ENCODE measurements at regions not wholly inside any gene's neighbourhood (a gene's known extent, or its start where the extent isn't known, plus 50 kb on each side); places are given as distances from the start of the nearest gene placed in this dataset.

DNA sequence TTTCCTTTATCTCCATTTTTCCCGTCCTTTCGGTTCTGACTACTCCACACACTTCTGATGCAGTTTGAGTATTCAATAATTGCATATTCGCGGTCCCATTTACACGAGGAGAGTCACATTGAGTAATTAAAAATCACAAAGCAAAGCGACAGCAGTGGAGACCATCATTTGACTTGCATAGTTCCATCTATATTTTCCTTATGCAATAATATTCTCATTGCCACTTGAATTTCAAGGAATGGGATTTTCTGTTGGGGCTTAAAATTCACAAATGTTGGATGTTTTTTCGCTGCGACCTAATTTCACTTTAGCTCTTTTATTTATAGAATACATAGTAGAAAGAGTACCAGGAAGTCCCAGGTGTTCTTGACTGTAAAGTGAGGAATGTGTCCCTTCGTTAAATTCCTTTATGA is 186.8 kb downstream of the ZEB2 start:
- DNase-seq: no peak

DNA sequence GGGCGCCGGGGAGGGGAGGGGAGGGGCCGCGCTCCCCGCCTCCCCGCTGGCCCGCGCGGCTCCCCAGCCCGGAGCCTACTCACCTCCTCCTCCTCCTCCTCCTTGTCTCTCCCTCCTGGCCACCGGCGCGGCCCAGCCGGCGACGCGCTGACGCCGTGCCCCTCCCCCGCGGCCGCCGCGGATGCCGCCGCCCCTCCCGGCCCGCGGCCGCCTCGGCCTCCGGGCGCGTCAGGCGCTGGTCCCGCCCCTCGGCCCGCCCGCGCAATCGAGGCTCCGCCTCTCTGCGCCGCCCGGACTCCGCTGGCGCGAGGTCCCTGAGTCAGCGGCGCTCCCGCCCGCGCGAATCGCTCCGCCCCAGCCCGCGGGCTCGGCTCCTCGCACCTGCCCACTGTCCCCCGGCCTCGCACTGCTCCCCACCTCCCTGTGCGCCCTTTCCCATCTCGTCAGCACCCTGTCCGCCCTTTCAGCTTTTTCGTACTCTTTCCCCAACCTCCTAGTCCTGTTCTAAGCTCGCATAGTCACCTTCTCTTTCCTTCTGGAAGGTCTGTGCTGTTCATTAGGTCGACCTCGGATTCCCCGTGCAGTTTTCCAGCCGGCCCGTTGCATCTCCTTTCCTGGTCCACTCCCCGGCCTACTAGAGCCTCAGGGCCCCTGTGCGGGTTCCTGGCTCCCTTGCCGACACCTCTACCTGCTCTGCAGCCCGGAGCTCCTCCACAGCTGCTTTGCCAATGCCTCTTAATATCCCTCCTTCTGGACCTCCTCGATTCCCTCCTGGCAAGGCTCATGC is 187.4 kb downstream of the ZEB2 start:
- DNase-seq: peak; percentile 86 to 89

DNA sequence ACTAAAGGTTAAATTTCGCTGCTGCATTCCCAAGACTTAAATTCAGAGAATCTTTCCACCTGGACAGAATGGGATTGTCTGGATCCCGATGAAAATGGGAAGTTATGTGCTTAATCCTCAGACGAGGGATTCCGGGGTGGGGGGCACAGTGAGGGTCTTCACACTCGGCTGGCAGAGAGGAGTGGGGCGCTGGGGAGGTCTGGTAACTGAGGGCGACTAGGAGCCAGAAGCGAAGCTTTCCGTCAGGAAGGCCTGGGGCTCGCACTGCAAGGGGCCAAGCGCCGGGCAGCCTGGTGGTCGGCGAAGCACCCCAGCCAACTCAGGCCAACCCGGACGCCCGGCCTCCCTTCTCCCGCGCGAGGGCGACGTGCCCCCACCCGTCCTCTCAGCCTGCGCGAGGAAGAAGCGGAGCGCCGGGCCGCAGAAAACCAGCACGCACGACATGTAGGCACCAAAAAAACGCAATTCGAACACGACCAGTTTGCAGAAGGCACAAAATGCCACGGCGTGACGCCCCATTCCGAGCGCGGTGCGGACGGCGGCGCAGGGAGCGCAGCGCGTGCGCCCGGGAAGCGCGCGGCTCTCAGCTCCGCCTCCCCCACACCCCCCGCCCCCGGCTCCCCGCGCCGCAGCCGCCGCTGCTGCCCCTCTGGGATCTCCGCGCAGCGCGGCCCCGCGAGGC is 188.1 kb downstream of the ZEB2 start:
- no peak for DNase-seq

DNA sequence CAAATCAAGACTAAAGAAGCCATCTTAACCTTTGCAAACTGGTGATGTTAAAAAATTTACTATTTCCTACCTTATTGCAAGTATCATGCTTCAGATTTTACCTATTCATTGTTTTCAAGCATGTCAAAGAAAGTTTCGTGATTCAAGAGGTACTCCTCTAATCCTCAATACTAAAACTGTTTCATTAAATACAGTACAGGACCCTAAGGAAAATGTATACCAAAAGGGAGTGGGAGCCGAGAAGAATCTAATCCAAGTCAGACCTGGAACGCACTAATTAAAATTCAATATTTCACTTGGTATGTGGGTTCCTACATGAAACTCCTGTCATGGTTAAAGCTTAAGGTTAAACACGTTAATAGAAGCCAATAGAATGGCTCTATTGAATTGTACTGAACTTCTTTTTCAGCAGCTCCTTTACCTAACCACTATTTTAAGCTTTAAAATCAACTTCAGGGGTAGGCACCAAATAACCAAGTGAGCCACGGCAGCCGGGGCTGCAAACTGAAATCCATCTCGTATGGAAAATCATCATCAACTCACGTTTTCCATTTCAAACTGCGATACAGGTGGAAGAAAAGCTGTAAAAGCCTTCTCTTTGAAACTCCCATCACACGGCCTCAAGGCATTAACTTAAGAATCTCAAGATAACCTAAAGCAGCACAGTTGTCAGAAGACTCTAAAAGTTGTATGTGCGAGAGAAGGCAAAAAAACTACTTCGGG is 188.8 kb downstream of the ZEB2 start:
- DNase-seq: peak; percentile 19 to 46

DNA sequence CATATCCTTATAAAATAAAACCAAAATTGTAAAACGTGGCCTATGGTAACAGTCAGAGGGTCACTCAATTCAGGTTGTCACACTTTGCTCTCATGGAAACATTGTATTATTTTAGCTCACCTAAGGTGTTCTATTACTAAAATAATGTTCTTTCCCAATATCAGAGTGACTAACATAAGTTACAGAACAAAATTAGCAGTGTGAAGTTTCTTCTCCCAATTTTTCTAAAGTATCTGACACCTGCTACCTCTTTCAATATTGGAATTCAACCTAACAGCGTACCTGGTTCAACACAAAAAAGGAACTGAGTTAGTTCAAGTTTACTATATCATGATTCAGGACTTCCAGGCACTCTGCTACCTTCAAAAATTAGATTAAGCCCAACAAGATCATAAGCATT is 190.4 kb downstream of the ZEB2 start:
- DNase-seq: no peak

DNA sequence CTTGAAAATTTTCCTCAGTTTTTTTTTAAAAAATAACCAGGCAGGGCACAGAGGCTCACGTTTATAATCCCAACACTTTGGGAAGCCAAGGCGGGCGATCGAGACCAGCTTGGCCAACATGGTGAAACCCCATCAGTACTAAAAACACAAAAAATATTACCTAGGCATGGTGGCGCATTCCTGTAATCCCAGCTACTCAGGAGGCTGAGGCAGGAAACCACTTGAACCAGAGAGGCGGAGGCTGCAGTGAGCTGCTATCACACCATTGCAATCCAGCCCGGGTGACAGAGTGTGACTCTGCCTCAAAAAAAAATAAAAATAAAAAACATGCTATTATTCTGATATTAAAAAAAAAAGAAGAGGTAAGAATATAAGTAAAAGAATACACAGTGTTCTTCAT is 191.0 kb downstream of the ZEB2 start:
- no peak for DNase-seq

DNA sequence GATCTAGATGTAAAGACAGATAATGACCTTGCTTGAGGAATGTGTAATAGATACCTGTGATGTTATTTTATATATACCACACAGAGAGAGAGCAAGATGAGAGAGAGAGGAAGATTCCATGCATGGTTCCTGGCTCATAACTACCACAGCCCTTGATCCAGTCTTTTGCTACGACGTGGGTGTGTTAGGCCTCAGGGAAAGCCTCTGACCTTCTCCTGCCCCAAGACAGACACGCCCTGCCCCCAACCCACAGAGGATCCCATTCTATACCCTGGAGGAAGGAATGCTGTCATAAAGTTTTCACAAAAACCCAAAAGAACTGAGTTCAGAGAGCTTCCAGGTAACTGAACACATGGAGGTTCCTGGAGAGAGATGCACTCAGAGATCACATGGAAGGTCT is 193.1 kb downstream of the ZEB2 start:
- no peak for DNase-seq

DNA sequence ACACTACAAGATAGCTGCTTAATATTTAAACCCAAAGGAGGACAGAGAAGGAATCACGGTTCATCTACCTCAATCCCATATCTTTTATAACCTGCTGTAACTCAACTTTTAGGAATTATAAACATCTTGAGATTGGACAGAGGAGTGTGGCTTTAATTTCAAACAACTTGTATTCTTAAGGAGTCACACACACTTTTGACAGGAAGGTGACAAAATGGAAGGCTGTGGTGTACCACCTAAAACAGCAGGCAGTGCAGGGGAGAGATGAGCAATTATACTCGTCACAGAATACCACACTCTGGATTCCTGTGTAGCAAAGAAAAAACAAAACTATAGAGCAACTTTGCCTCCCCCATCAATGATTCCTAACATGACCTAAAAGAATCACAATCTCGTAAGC is 194.8 kb downstream of the ZEB2 start:
- peak in 1 of 2 experiments; percentile 35 for DNase-seq

DNA sequence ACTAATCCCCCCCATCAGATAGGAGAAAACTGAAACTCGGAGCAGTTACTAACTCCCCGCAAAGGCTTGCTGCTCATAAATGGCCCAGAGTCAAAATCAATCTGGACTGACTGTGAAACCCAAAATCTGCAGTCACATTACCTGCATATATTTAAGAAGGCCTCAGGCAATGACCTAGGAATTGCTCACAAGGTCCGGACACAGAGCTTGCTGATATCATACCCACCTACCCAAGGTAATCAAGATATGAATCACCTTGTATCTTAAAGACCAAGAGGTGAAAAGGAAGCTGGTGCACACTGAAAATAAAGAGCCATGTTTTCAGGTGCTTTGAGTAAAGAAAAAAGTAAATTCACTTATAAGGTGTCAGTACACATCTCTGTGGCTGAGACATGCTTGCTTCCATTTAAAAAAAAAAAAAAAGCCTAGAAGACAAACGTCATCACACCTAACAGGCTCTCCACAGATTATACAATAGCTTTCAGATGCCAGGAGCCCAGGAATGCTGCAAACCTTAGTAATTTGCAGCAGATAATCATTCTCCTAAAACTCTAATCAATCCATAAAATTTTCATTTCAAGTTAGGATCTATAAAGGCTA is 195.4 kb downstream of the ZEB2 start:
- DNase-seq: peak in 1 of 2 experiments; percentile 10

DNA sequence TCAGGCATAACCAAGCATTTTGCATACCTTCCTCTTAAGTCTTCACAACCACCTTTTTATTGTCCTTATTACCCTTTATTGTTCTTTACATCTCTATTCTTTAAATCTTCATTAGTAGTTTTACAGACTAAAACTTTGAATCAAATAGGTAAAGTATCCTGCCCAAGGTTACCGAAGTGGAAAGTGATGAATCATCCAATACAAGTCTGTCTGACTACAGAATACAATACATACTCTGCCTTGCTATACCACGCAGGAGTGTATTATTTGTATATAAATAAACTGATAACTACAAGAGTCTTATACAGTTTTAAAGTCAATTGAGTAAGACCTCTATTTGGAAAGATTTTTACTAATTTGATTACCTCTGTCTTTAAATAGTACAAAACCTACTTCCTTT is 196.0 kb downstream of the ZEB2 start:
- DNase-seq: no peak

DNA sequence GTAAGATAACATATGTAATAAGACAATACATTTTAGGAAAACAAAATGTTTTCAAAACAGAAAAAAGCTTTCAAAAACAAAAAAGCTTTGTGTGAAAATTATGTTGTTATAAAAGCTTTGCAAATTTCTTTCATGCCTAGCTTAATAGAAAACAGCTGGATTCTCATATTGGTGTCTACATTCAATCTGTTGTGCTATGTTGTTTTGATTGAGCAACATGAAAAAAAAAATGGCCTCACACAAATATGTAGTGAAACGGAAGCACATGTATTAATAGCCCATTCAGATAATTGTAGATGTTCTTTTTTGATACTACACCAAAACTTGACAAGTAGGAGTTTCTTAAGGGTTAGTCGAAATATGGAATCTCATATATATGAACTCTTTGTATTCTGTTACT is 197.5 kb downstream of the ZEB2 start:
- DNase-seq: no peak

DNA sequence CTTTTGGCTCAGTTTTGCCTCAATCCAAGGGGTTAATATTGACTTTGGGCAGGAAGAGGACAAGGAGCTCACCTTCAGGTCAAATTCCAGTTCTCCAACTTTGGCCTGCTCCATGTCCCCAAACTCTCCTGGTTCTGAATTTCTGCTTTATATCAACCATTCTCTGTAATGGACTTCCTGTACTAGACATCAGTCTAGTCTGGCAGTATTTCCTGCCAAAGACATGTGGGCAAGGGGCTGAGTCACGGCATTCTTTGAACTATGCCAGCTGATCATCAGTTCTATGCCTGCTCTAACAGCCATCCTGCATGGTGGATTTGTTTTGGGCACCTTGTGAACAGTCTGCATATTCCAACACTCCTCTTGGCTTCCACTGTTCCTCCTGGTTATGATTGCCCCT is 199.4 kb downstream of the ZEB2 start:
- DNase-seq: peak; percentile 13 to 73

DNA sequence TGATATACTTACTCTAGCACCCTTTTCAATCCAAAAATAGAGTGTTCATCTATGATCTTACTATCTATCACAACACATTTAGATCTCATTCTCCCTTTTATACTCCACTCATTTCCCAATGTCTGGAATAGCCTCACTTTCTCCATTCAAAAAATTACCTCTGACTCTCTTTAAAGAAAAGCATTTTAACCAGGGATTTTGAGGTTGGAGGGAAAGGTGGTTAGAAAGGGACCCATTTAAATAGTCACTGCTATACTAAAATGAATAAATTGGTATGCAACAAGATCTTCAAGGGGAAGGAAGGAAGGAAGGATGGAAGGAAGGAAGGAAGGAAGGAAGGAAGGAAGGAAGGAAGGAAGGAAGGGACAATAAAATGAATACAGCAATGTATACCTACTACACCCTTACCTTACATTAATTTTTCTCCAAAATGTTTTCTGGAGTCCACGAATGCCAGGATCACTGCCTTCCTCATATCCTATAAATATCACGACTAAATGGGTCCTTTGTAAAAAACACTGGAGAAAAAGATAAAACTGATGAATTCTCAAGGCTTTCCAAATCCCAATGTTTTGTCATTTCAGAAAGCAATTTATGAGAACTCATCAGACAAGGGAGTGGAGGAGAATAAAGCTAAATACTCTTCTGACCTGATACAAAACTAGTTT is 202.7 kb downstream of the ZEB2 start:
- DNase-seq: no peak

DNA sequence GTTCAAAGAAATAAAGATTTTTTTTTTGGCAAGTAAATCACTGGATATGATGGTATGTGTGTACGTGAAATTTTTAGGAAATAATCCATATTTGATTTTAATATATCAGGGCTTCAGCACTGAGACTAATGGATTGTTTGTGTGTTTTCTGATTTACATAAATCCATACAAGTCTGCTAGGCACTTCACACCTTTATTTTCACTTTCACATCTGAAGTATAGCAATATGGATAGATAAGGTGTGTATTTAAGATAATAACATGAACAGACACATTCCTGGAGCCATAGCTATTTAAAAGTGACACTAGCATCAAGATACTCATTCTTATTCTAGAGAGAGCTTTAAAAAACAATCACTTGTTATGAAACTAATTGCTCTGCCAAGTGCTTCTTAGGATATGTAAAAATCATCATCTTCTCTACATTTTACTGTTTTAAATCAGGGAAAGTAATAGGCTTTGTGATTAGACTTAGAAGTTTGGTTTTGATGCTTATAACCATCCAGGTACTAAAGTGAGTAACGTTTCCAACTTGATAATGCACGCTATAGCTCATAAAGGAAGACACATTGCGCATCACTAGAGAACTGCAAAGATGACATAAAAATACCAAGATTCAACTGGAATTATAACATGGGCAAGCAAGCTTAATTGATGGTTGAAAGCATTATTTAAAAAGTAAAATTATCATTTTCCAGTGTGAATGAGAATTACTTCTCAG is 208.9 kb downstream of the ZEB2 start:
- DNase-seq: no peak

DNA sequence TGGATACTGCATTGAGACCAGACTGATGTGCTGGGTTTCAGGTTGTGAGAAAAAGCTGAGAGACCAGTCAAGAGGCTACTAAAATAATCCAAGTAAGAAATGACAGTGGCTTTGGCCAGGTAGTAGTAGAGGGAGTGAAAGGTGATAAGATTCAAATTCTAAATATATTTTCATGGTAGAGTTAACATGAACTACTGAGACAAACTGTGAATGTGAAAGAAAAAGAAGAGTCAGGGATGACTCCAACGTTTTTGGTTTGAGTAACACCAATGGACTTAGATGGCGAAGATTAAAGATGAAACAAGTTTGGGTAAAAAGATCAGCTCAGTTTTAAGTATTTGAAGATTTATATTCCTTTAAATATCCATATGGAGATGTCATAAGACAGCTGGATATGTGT is 209.4 kb downstream of the ZEB2 start:
- no peak for DNase-seq

DNA sequence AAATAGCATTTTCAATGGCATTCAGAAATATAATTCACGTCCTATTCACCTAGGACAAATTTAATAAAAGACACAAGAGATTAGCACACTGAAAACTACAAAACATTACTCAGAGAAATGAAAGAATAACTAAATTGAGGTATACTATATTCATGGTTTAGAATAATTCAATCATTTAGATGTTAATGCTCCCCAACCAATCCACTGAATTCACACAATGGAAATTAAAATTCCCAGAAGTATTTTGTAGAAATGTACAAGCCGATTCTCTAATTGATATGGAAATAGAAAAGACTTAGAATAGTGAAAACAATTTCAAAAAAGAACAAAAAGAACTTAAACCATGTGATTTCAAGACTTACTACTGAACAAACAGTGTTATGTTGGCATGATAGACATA is 212.2 kb downstream of the ZEB2 start:
- DNase-seq: no peak

DNA sequence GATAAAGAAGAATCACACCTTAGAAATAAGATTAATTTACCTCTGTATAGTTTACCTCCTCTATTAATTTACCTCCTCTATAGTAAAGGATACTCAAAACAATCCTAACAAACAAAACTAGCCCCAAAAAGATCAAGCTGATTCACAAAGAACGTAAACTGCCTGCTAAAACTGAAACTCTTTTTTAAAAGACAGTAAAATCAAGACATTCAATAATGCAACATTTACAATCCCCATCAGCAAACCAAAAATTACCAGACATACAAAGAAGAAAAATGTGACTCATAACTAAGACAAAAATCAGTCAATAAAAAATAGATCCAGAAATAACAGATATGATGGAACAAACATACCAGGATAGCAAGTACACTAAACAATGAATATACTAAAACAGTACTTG is 215.7 kb downstream of the ZEB2 start:
- no peak for DNase-seq

DNA sequence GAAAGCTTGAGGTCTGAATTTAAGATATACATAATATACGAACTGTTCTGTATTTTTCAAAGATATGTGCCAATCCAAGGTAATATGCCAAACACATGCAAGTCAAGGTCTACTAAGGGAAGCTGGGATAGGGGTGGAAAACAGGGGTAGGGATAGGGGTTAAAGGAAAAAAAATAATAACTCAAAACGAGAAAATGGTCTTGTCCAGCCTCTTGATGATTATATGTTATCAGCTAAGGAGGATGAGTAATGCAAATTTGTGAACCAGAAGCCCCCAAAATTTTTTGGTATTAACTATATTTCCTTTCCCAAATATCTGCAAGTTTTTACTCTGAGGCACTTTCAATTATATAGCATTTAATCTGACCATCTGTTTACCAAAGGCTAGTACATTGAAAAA is 219.3 kb downstream of the ZEB2 start:
- DNase-seq: no peak

DNA sequence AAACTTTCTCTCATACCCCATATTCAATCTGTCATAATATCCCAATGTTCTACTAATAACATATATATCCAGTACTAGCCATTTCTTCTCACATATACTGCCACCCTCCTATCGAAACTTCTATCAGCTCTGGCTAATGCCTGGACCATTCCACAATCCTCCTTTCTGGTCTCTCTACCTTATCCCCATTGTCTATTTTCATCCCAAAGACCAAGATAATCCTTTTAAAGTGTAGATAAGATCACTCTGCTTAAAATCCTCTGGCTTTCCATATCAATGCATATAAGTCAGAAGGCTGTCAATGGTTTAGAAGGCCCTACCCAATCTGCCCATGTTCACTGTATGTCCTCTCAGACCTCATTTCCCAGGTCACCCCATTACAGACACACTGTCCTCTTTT is 229.6 kb downstream of the ZEB2 start:
- no peak for DNase-seq

DNA sequence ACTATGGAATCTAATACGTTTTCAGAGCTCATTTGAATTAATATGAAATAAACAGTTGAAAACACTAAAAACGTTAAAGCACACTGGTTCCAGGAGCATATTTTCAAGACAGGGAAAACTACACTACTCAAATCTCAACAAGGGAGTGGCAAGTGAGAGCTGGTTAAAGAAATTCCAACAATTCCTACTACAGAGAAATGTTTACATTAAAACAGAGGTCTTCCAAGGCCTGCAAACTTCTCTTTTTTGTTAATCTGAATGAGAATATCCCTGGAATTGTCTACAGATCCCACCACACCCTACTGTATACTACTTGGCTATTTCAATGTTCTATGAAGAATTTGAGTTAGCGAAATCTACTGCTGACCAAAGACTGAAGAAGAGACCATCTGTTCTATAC is 231.5 kb downstream of the ZEB2 start:
- DNase-seq: no peak

DNA sequence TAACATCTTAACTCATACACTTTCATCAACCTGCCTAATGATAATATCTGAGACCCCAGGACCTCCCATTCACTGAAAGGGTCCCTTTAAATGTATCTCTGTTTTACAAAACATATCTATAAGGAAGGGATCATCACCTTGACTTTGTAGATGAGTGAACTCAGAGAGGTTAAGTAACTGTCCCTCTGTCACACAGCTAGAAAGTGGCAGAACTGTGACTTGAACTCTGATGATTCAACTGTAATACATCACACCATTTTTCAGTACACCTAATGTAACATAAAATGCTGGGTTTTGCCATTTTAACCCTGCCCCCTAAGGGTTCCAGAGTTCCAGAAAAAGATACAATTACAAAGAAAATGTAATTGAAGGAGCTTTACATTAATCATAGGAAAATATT is 234.6 kb downstream of the ZEB2 start:
- no peak for DNase-seq

DNA sequence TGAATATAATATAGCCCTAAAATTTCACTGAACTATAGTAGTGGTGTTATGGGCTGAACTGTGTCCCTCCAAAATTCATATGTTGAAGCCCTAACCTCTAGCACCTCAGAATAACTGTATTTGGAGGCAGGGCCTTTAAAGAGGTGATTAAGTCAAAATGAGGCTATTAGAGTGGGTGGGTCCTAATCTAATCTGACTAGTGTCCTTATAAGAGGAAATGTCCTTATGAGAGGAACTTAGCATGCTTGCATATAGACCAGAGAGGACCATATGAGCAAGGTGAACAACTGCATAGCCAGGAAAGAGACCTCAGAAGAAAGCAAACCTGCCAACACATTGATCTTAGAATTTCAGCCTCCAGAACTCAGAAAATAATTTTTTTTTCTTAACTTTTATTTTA is 238.4 kb downstream of the ZEB2 start:
- DNase-seq: no peak
